ENCODE measurements at regions not wholly inside any gene's neighbourhood (a gene's known extent, or its start where the extent isn't known, plus 50 kb on each side); places are given as distances from the start of the nearest gene placed in this dataset.

GRCh38 chr14:81960781-81961180 lies 427.1 kb upstream of the SEL1L start:
- TF ChIP-seq EZH2phosphoT487 (IDR thresholded peaks at IDR 0.05; ENCODE audit: insufficient read depth, low read depth), result no peak
- no peak for TF ChIP-seq EZH2 (IDR thresholded peaks at IDR 0.05; ENCODE audit: insufficient read depth, poor library complexity, severe bottlenecking)
